A549 (cell line): ENCODE measurements at regions not wholly inside any gene's neighbourhood (a gene's known extent, or its start where the extent isn't known, plus 50 kb on each side); places are given as distances from the start of the nearest gene placed in this dataset.

Experiments
- CBX2 ChIP-seq: fragments of 200-600 bp; sonication (generic); IDR thresholded peaks from 2 replicates; pipeline ENCODE4 v1.6.1; 2016; ENCODE audit warnings: low read depth, mild to moderate bottlenecking, borderline replicate concordance
- CTCF ChIP-seq: fragments of >200 bp; sonication (Bioruptor Twin); formaldehyde crosslinking; IDR thresholded peaks from 3 replicates; pipeline ENCODE4 v1.5.1; 2016
- EP300 ChIP-seq, 2 experiments: fragments of >200 bp; sonication (Bioruptor Twin); formaldehyde crosslinking; IDR thresholded peaks; 2 replicates in 1 of 2; 3 replicates in 1 of 2; pipeline ENCODE4 v1.6.1; 2016 to 2017
- NR3C1 ChIP-seq: fragments of >200 bp; sonication (Bioruptor Twin); formaldehyde crosslinking; IDR thresholded peaks from 3 replicates; pipeline ENCODE4 v1.6.1; 2017
- PHF8 ChIP-seq: fragments of 200-600 bp; sonication (generic); IDR thresholded peaks from 2 replicates; pipeline ENCODE4 v1.6.1; 2016; ENCODE audit warnings: low read depth, mild to moderate bottlenecking, antibody characterized with exemption, moderate library complexity, borderline replicate concordance
- POLR2A ChIP-seq: IDR thresholded peaks from 2 replicates; pipeline ENCODE4 v1.6.1; 2012; ENCODE audit warnings: mild to moderate bottlenecking, low read length
- POLR2AphosphoS2 ChIP-seq: conservative IDR thresholded peaks from 2 replicates; pipeline ENCODE4 v1.6.1; 2012; ENCODE audit warnings: low read length, improper control_type of control experiment, inconsistent platforms
- RAD21 ChIP-seq, 2 experiments: fragments of >200 bp in 1 of 2; sonication (Bioruptor Twin) in 1 of 2; formaldehyde crosslinking in 1 of 2; IDR thresholded peaks in 1 of 2; conservative IDR thresholded peaks in 1 of 2; 2 replicates in 1 of 2; 3 replicates in 1 of 2; pipeline ENCODE4 v1.6.1; 2012 to 2018; ENCODE audit warnings: inconsistent platforms in 1 of 2
- TF ChIP-seq, protein P1 (sequence below): IDR thresholded peaks from 2 replicates; pipeline ENCODE4 v1.6.1; 2012
- TF ChIP-seq, protein P2 (sequence below): IDR thresholded peaks from 2 replicates; pipeline ENCODE4 v1.6.1; 2012; ENCODE audit warnings: low read depth, borderline replicate concordance

- TF ChIP-seq CBX2: no peak
- TF ChIP-seq CTCF: no peak
- TF ChIP-seq POLR2AphosphoS2: no peak
- TF ChIP-seq NR3C1: no peak
- TF ChIP-seq RAD21 (conservative IDR thresholded peaks at IDR 0.05 in 1 of 2, IDR thresholded peaks at IDR 0.05 in 1 of 2): no peak
- TF ChIP-seq, protein P1, sequence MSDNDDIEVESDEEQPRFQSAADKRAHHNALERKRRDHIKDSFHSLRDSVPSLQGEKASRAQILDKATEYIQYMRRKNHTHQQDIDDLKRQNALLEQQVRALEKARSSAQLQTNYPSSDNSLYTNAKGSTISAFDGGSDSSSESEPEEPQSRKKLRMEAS: no peak
- TF ChIP-seq POLR2A: no peak
- no peak for TF ChIP-seq EP300 (IDR thresholded peaks at IDR 0.05)
- no peak for TF ChIP-seq PHF8
- TF ChIP-seq, protein P2, sequence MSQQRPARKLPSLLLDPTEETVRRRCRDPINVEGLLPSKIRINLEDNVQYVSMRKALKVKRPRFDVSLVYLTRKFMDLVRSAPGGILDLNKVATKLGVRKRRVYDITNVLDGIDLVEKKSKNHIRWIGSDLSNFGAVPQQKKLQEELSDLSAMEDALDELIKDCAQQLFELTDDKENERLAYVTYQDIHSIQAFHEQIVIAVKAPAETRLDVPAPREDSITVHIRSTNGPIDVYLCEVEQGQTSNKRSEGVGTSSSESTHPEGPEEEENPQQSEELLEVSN: no peak
Observed at GRCh38 chr16:55116165-55116920, 185.7 kb downstream of the IRX5 start.
